HepG2 (cell line): ENCODE measurements at regions not wholly inside any gene's neighbourhood (a gene's known extent, or its start where the extent isn't known, plus 50 kb on each side); places are given as distances from the start of the nearest gene placed in this dataset.

Source experiments
- ARID5B ChIP-seq: IDR thresholded peaks from 2 replicates; pipeline ENCODE4 v1.4.0; 2020; ENCODE audit warnings: mild to moderate bottlenecking, missing genetic modification reagents
- HNF4A ChIP-seq: sonication (generic); formaldehyde crosslinking; IDR thresholded peaks from 2 replicates; pipeline ENCODE4 v1.4.0; 2020; ENCODE audit warnings: missing genetic modification reagents
- KDM3A ChIP-seq: IDR thresholded peaks from 2 replicates; pipeline ENCODE4 v1.6.1; 2018; ENCODE audit warnings: low read depth, missing compliant biosample characterization
- MTA3 ChIP-seq: sonication (generic); formaldehyde crosslinking; IDR thresholded peaks from 2 replicates; pipeline ENCODE4 v1.4.0; 2020; ENCODE audit warnings: missing genetic modification reagents
- RORA ChIP-seq: sonication (generic); formaldehyde crosslinking; IDR thresholded peaks from 2 replicates; pipeline ENCODE4 v1.5.0; 2020; ENCODE audit warnings: mild to moderate bottlenecking, missing genetic modification reagents, moderate library complexity
- TFE3 ChIP-seq: IDR thresholded peaks from 2 replicates; pipeline ENCODE4 v1.6.1; 2016
- YY1 ChIP-seq: IDR thresholded peaks from 2 replicates; pipeline ENCODE4 v1.6.1; 2011; ENCODE audit warnings: low read length, low read depth, moderate library complexity, mild to moderate bottlenecking; ENCODE audit not compliant: insufficient read depth, insufficient replicate concordance
- ZMYM2 ChIP-seq: sonication (generic); formaldehyde crosslinking; IDR thresholded peaks from 2 replicates; pipeline ENCODE4 v1.8.0; 2022; ENCODE audit warnings: mild to moderate bottlenecking, missing genetic modification reagents
- ZNF136 ChIP-seq: sonication (generic); formaldehyde crosslinking; IDR thresholded peaks from 2 replicates; pipeline ENCODE4 v1.8.1; 2022; ENCODE audit warnings: low read depth, mild to moderate bottlenecking, moderate library complexity, missing genetic modification reagents
- ZNF567 ChIP-seq: sonication (generic); formaldehyde crosslinking; IDR thresholded peaks from 2 replicates; pipeline ENCODE4 v1.8.1; 2023; ENCODE audit warnings: mild to moderate bottlenecking, missing genetic modification reagents, borderline replicate concordance
- ZNF609 ChIP-seq: sonication (generic); formaldehyde crosslinking; IDR thresholded peaks from 2 replicates; pipeline ENCODE4 v1.4.0; 2020; ENCODE audit warnings: mild to moderate bottlenecking, missing genetic modification reagents, borderline replicate concordance
- ZNF83 ChIP-seq: sonication (generic); formaldehyde crosslinking; IDR thresholded peaks from 2 replicates; pipeline ENCODE4 v1.4.0; 2020; ENCODE audit warnings: missing genetic modification reagents, mild to moderate bottlenecking, borderline replicate concordance
- ZNF839 ChIP-seq: sonication (generic); formaldehyde crosslinking; IDR thresholded peaks from 2 replicates; pipeline ENCODE4 v1.4.0; 2020; ENCODE audit warnings: missing genetic modification reagents, mild to moderate bottlenecking, borderline replicate concordance
- ZSCAN31 ChIP-seq: sonication (generic); formaldehyde crosslinking; IDR thresholded peaks from 2 replicates; pipeline ENCODE4 v1.5.0; 2020; ENCODE audit warnings: low read depth, mild to moderate bottlenecking, missing genetic modification reagents
- ZXDC ChIP-seq: sonication (generic); formaldehyde crosslinking; IDR thresholded peaks from 2 replicates; pipeline ENCODE4 v1.5.0; 2020; ENCODE audit warnings: mild to moderate bottlenecking, missing genetic modification reagents

- TF ChIP-seq ZXDC (CRISPR knock-in tag) (no peak), KDM3A (no peak), RORA (CRISPR knock-in tag) (no peak), ZMYM2 (CRISPR knock-in tag) (no peak), YY1 (no peak), TFE3 (CRISPR knock-in tag) (peak; percentile 78; the same call in 1 of the 2 replicates), ZNF839 (CRISPR knock-in tag) (no peak), ZNF83 (CRISPR knock-in tag) (no peak), ZNF567 (CRISPR knock-in tag) (no peak), HNF4A (CRISPR knock-in tag) (peak; percentile 73), ZSCAN31 (CRISPR knock-in tag) (no peak), MTA3 (no peak), ARID5B (CRISPR knock-in tag) (0 out of 2 replicates have a peak, but pooled peaks have one; percentile 14), ZNF136 (CRISPR knock-in tag) (no peak), ZNF609 (CRISPR knock-in tag) (peak; percentile 75; the same call in 1 of the 2 replicates)
Measured at GRCh38 chr12:73769337-73769736, 768.3 kb upstream of the ATXN7L3B start (continued).
